HUES64 (cell line): ENCODE measurements at regions not wholly inside any gene's neighbourhood (a gene's known extent, or its start where the extent isn't known, plus 50 kb on each side); places are given as distances from the start of the nearest gene placed in this dataset.
"Not testable (repeated sequence)": the region's sequence is repeated elsewhere in the genome, so short reads cannot be mapped to it uniquely, and the experiment has no call there.

Source experiments
- H3K27ac ChIP-seq: 2 replicates; pipeline ENCODE4 v1.7.0; 2013; ENCODE audit warnings: low read depth, low read length, inconsistent platforms
- H3K27me3 ChIP-seq: 2 replicates; pipeline ENCODE4 v1.6.1; 2013; ENCODE audit warnings: mild to moderate bottlenecking, low read length; ENCODE audit not compliant: insufficient read depth
- H3K36me3 ChIP-seq: 2 replicates; pipeline ENCODE4 v1.6.1; 2013; ENCODE audit warnings: mild to moderate bottlenecking, low read length; ENCODE audit not compliant: insufficient read depth
- H3K4me1 ChIP-seq: 2 replicates; pipeline ENCODE4 v1.6.1; 2013; ENCODE audit warnings: mild to moderate bottlenecking, low read length, moderate library complexity; ENCODE audit not compliant: insufficient read depth
- H3K4me3 ChIP-seq: 2 replicates; pipeline ENCODE4 v1.5.1; 2013; ENCODE audit warnings: mild to moderate bottlenecking, low read length, moderate library complexity
- H3K9ac ChIP-seq: 2 replicates; pipeline ENCODE4 v1.6.1; 2013; ENCODE audit warnings: mild to moderate bottlenecking, low read depth, low read length
- H3K9me3 ChIP-seq: 2 replicates; pipeline ENCODE4 v1.6.1; 2013; ENCODE audit warnings: low read depth, low read length; ENCODE audit not compliant: insufficient read depth
- WGBS: fragments of 150-250, 120-280 bp; methylation state at CpG from one replicate; pipeline ENCODE4 v1.1.7; 2013; ENCODE audit warnings: missing lambda C conversion rate; 5-methylcytosine and 5-hydroxymethylcytosine counted together

- H3K36me3 ChIP-seq, H3K4me1 ChIP-seq, H3K9ac ChIP-seq, H3K27ac ChIP-seq, H3K27me3 ChIP-seq, H3K4me3 ChIP-seq, H3K9me3 ChIP-seq: not testable (repeated sequence)
- 93% methylated on average over 7 of the region's 8 CpGs for WGBS
Observed at GRCh38 chr17:64800987-64801386, 118.3 kb downstream of the LRRC37A3 start.

GRCh38 chr17:64800361-64800895 lies 118.8 kb downstream of the LRRC37A3 start:
- 95% methylated on average over 21 of the region's 21 CpGs for WGBS
- not testable (repeated sequence) for H3K4me1 ChIP-seq, H3K27ac ChIP-seq, H3K27me3 ChIP-seq, H3K4me3 ChIP-seq, H3K9me3 ChIP-seq, H3K36me3 ChIP-seq, H3K9ac ChIP-seq

DNA sequence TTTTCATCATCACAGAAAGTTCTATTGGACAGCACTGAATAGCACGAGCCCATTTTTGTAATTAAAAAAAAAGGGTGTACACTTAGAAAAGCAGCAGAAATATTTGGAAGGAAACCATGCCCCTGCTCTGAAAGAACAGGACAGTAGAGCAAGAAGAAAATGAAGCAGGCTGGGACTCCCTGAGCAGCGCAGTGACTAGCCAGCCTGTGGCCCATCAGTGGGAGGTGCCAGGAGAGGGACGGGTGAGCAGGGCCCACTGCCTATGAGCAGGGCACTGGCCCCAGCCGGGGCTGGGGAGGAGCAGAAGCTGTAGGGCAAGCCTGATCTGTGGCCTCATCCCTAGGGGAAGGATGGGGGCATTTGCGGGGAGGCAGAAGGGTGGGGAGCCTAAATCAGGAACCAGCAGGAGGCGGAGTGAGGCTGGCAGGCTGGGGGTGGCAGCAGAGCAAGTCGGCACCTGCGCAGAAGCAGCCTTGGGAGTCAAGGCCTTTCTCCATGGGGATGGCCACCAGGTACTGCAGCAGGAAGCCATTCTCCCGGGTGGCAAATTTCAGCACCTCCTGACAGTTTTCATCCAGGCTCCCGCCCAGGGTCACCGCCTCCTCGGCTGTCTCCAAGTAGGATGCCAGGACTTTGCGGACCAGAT lies 119.6 kb downstream of the LRRC37A3 start:
- H3K27ac ChIP-seq, H3K27me3 ChIP-seq, H3K4me1 ChIP-seq, H3K36me3 ChIP-seq, H3K9ac ChIP-seq, H3K9me3 ChIP-seq, H3K4me3 ChIP-seq: not testable (repeated sequence)
- 96% methylated on average over 7 of the region's 13 CpGs for WGBS

DNA sequence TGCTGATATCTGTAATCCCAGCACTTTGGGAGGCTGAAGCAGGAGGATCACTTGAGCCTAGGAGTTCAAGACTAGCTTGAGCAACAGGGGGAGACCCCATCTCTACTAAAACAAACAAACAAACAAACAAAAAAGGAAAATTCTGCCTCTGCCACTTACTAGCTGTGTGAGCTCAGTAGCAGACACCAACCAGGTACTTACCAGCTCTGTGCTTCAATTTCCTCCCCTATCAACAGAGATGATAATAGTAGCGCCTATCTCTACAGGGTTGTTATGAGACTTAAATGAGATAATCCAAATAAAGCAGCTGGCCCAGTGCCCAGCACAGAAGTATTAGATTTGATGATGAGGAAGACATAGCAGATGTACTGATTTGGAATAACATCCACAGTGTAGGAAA lies 120.3 kb downstream of the LRRC37A3 start:
- not testable (repeated sequence) for H3K27me3 ChIP-seq, H3K9ac ChIP-seq, H3K4me1 ChIP-seq, H3K27ac ChIP-seq, H3K9me3 ChIP-seq, H3K4me3 ChIP-seq, H3K36me3 ChIP-seq
- no CpG with 5 or more reads among the region's 1 CpG for whole genome bisulfite sequencing

- H3K4me1 ChIP-seq, H3K9ac ChIP-seq, H3K4me3 ChIP-seq, H3K27me3 ChIP-seq, H3K27ac ChIP-seq, H3K9me3 ChIP-seq, H3K36me3 ChIP-seq: not testable (repeated sequence)
- WGBS: 94% methylated on average over 5 of the region's 5 CpGs
Observed at GRCh38 chr17:64798489-64798790, 120.8 kb downstream of the LRRC37A3 start.

DNA sequence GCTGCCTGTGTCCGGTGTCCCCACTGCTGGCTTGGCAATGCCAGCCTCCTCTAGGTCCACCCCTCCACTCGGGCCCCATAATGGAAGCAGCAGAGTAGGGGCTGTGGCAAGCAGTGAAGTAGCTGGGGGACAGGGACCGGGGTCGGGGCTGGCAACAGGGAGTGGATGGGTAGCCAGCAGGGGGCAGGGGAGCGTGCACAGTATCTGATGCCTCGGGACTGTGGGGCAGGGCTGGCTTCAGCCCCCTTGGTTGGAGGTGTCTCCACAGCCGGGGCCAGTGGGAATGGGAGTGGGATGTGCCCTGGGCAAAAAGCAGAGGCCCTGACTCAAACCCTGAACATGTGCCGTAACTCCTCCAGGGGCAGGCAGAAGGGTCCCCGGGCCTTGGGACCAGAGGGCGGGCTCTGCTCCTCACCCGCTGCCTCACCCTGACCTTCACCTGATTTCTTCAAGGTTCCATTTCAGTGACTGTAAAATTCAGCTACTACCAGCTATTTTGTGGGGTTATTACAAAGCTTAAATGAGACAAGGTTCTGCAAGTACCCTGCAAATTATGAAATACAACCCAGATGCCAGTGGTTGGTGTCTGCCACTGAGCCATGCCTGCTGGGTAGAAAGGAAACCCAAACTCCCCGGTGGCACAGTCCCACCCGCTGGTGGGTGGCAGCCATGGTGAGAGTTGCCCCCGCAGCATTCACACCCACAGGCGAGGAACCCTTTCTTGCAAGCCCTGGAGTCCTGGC lies 121.4 kb downstream of the LRRC37A3 start:
- H3K9me3 ChIP-seq, H3K27ac ChIP-seq, H3K4me3 ChIP-seq, H3K4me1 ChIP-seq, H3K27me3 ChIP-seq, H3K36me3 ChIP-seq, H3K9ac ChIP-seq: not testable (repeated sequence)
- 76% methylated on average over 10 of the region's 15 CpGs for WGBS

DNA sequence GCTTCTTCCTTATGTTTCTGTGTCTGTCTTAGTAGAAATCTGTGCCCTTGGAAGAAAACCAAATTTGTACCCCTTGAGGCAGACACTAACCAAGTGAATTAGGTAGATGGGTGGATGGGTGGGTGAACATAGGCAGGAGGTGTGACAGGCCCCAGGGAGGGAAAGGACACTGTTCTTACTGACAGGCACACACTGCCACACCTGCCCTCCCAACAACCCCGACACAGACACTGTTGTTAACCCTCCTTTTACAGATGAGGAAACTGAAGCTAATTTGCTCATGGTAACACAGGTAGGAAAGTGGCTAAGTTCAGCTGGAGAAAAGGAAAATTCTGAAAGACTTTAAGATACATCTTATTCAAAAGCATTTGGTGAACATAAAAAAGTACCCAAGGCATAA lies 123.9 kb downstream of the LRRC37A3 start:
- H3K36me3 ChIP-seq, H3K9ac ChIP-seq, H3K27me3 ChIP-seq, H3K4me1 ChIP-seq, H3K27ac ChIP-seq, H3K4me3 ChIP-seq, H3K9me3 ChIP-seq: not testable (repeated sequence)
- WGBS: no CpG with 5 or more reads among the region's 1 CpG

- H3K4me3 ChIP-seq, H3K36me3 ChIP-seq, H3K27me3 ChIP-seq, H3K27ac ChIP-seq, H3K4me1 ChIP-seq, H3K9ac ChIP-seq, H3K9me3 ChIP-seq: not testable (repeated sequence)
- 89% methylated on average over 12 of the region's 16 CpGs for WGBS
Observed at GRCh38 chr17:64794548-64795274, 124.6 kb downstream of the LRRC37A3 start.

- not testable (repeated sequence) for H3K9ac ChIP-seq, H3K4me3 ChIP-seq
Observed at GRCh38 chr17:64794113-64794512, 125.2 kb downstream of the LRRC37A3 start.

DNA sequence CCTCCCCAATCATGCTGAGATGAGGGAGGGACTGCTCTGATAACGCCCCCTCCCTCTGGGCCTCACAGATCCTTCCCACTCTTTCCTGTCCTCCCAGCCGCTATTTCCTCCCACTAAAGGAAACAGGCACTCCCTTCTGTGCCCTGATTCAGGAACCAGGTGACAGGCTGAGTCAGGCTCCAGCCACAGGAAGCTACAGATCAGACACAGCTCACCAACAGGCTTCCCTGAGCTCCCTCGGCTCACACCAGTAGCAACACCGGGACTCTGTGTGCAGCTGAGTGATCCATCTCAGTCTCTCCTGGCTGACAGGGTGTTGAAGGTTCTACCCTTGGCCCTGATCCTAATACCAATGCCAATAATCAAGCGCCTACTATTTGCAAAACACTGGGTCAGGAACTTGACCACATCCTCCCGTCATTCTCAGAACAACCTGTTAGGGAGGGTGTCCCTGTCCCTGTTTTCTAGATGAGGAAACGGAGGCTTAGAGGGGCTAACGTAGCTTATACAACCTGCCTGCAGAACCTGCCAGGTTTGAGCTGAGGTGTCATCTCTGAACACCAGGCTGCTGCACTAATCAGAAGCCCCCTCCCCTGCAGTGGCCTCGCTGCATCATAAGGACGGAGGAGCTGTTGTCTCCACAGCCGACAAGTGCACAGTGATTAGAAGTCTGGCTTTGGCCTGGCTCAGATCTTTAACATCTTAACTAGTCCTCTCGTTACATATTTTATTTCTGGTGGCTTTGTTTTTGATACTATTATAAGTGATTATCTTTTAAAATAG lies 126.3 kb downstream of the LRRC37A3 start:
- not testable (repeated sequence) for H3K27me3 ChIP-seq, H3K27ac ChIP-seq, H3K4me1 ChIP-seq, H3K9ac ChIP-seq, H3K9me3 ChIP-seq, H3K4me3 ChIP-seq, H3K36me3 ChIP-seq
- 87% methylated on average over 11 of the region's 12 CpGs for WGBS

More at GRCh38 chr17:64794113-64794512, 125.2 kb downstream of the LRRC37A3 start:
- H3K27ac ChIP-seq, H3K9me3 ChIP-seq, H3K4me1 ChIP-seq, H3K36me3 ChIP-seq, H3K27me3 ChIP-seq: not testable (repeated sequence)
- 96% methylated on average over 4 of the region's 4 CpGs for WGBS

DNA sequence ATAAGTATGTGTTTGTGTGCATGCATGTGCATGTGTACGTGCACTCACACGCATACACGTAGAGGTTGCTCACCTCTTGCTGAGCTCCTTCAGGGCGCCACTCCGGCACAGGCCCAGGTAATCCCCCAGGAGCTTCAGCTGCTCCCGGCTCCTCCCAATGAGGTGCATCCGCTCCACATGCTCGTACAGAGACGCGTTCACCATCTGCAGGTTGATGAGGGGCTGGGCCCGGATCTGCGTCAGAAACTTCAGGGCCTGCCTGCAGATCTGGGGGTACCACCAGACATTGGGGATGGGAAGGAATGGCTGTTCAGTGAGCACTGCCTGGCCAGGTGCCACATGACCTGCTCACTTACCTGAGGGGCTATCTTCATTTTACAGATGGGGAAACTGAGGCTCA lies 127.0 kb downstream of the LRRC37A3 start:
- H3K27me3 ChIP-seq, H3K9me3 ChIP-seq, H3K9ac ChIP-seq, H3K4me3 ChIP-seq, H3K4me1 ChIP-seq, H3K36me3 ChIP-seq, H3K27ac ChIP-seq: not testable (repeated sequence)
- 97% methylated on average over 12 of the region's 12 CpGs for WGBS
